SU-DHL-6 (cell line): ENCODE measurements at regions not wholly inside any gene's neighbourhood (a gene's known extent, or its start where the extent isn't known, plus 50 kb on each side); places are given as distances from the start of the nearest gene placed in this dataset.

Experiments
- EZH2phosphoT487 ChIP-seq: fragments of 200-600 bp; sonication (generic), shearing (Covaris generic); conservative IDR thresholded peaks from 2 replicates; pipeline ENCODE4 v1.6.1; 2018; ENCODE audit warnings: mild to moderate bottlenecking, antibody characterized with exemption, low read length, moderate library complexity, mixed read lengths
- TF ChIP-seq, protein P1 (sequence below): fragments of 200-600 bp; sonication (generic); IDR thresholded peaks from one replicate; pipeline ENCODE4 v1.5.1; 2017; ENCODE audit warnings: antibody characterized with exemption, mild to moderate bottlenecking, low read length, moderate library complexity; ENCODE audit not compliant: insufficient read depth, poor library complexity, severe bottlenecking

GRCh38 chr5:28523416-28523815, 1485.0 kb upstream of the CDH9 start:
- TF ChIP-seq, protein P1, sequence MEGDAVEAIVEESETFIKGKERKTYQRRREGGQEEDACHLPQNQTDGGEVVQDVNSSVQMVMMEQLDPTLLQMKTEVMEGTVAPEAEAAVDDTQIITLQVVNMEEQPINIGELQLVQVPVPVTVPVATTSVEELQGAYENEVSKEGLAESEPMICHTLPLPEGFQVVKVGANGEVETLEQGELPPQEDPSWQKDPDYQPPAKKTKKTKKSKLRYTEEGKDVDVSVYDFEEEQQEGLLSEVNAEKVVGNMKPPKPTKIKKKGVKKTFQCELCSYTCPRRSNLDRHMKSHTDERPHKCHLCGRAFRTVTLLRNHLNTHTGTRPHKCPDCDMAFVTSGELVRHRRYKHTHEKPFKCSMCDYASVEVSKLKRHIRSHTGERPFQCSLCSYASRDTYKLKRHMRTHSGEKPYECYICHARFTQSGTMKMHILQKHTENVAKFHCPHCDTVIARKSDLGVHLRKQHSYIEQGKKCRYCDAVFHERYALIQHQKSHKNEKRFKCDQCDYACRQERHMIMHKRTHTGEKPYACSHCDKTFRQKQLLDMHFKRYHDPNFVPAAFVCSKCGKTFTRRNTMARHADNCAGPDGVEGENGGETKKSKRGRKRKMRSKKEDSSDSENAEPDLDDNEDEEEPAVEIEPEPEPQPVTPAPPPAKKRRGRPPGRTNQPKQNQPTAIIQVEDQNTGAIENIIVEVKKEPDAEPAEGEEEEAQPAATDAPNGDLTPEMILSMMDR = no peak
- TF ChIP-seq EZH2phosphoT487 = no peak
